Naive thymus-derived CD4-positive, alpha-beta T cell (primary cell): ENCODE measurements at regions not wholly inside any gene's neighbourhood (a gene's known extent, or its start where the extent isn't known, plus 50 kb on each side); places are given as distances from the start of the nearest gene placed in this dataset.

Experiments
- ATAC-seq: fragments of 150-1000 bp; cut with Tn5 transposase; 2 replicates; pipeline ENCODE4 v1.10.0; 2021; ENCODE audit warnings: mild to moderate bottlenecking, moderate library complexity
- CTCF ChIA-PET: fragments of 350-600 bp; sonication (Branson Sonifier 250); formaldehyde crosslinking; loops from one replicate; lab custom pipeline; 2021; ENCODE audit warnings: antibody characterized with exemption; lab: Charles Lee
- POLR2A ChIA-PET: fragments of 350-600 bp; sonication (Branson Sonifier 250); formaldehyde crosslinking; loops from one replicate; lab custom pipeline; 2021; ENCODE audit warnings: antibody characterized with exemption, inconsistent platforms; lab: Charles Lee
- DNase-seq, 9 donors: peaks; one replicate each; pipeline versions ENCODE4 v3.0.0 to v3.0.0-alpha.2; 2020 to 2022; ENCODE audit warnings: mixed read lengths in 1 of 9
- H3K27ac ChIP-seq: one replicate; pipeline ENCODE4 v1.7.0; 2013; ENCODE audit warnings: mild to moderate bottlenecking, low read depth, low read length, moderate library complexity
- H3K27me3 ChIP-seq, 2 donors: one replicate each; pipeline ENCODE4 v1.7.0; 2013; ENCODE audit warnings: low read length in 2 of 2, mild to moderate bottlenecking in 2 of 2, moderate library complexity in 2 of 2; ENCODE audit not compliant: control insufficient read depth in 2 of 2, insufficient read depth in 2 of 2
- H3K36me3 ChIP-seq, 3 experiments: 1 replicate in 2 of 3; 2 replicates in 1 of 3; pipeline ENCODE4 v1.7.0; 2013; ENCODE audit warnings: low read length in 3 of 3, mild to moderate bottlenecking in 3 of 3, moderate library complexity in 1 of 3; ENCODE audit not compliant: insufficient read depth in 3 of 3, control insufficient read depth in 2 of 3
- H3K4me1 ChIP-seq, 2 donors: one replicate each; pipeline ENCODE4 v1.7.0; 2013; ENCODE audit warnings: low read length in 2 of 2, mild to moderate bottlenecking in 2 of 2, moderate library complexity in 1 of 2; ENCODE audit not compliant: control insufficient read depth in 2 of 2, insufficient read depth in 2 of 2
- H3K4me3 ChIP-seq: 2 replicates; pipeline ENCODE4 v1.7.0; 2013; ENCODE audit warnings: mild to moderate bottlenecking, low read length
- H3K9me3 ChIP-seq, 3 experiments: 1 replicate in 2 of 3; 2 replicates in 1 of 3; pipeline ENCODE4 v1.7.0; 2013; ENCODE audit warnings: low read length in 3 of 3; ENCODE audit not compliant: control insufficient read depth in 2 of 3
- H3K27ac Mint-ChIP-seq, 9 donors: one replicate each; pipeline ENCODE4 v1.8.0; 2020 to 2022; ENCODE audit warnings: mixed read lengths in 9 of 9, mild to moderate bottlenecking in 8 of 9, moderate library complexity in 5 of 9, inconsistent platforms in 2 of 9
- H3K27me3 Mint-ChIP-seq, 5 donors: one replicate each; pipeline ENCODE4 v1.8.0; 2021 to 2022; ENCODE audit warnings: mixed read lengths in 5 of 5, mild to moderate bottlenecking in 1 of 5
- H3K36me3 Mint-ChIP-seq, 5 donors: one replicate each; pipeline ENCODE4 v1.8.0; 2020 to 2022; ENCODE audit warnings: mixed read lengths in 5 of 5, mild to moderate bottlenecking in 3 of 5, inconsistent platforms in 1 of 5
- H3K4me1 Mint-ChIP-seq, 7 donors: one replicate each; pipeline ENCODE4 v1.8.0; 2020 to 2022; ENCODE audit warnings: mixed read lengths in 7 of 7, mild to moderate bottlenecking in 3 of 7, inconsistent platforms in 1 of 7
- H3K4me3 Mint-ChIP-seq, 10 donors: one replicate each; pipeline ENCODE4 v1.8.0; 2020 to 2022; ENCODE audit warnings: mild to moderate bottlenecking in 10 of 10, mixed read lengths in 10 of 10, moderate library complexity in 6 of 10, inconsistent platforms in 2 of 10
- H3K9me3 Mint-ChIP-seq, 11 donors: one replicate each; pipeline ENCODE4 v1.8.0; 2020 to 2022; ENCODE audit warnings: mixed read lengths in 11 of 11, mild to moderate bottlenecking in 4 of 11, inconsistent platforms in 1 of 11, moderate library complexity in 1 of 11
- intact Hi-C, 2 donors: fragments of 100-400 bp; cut with micrococcal nuclease; formaldehyde crosslinking; loops; one replicate each; pipeline ENCODE4 v1.15.1; 2023

DNA sequence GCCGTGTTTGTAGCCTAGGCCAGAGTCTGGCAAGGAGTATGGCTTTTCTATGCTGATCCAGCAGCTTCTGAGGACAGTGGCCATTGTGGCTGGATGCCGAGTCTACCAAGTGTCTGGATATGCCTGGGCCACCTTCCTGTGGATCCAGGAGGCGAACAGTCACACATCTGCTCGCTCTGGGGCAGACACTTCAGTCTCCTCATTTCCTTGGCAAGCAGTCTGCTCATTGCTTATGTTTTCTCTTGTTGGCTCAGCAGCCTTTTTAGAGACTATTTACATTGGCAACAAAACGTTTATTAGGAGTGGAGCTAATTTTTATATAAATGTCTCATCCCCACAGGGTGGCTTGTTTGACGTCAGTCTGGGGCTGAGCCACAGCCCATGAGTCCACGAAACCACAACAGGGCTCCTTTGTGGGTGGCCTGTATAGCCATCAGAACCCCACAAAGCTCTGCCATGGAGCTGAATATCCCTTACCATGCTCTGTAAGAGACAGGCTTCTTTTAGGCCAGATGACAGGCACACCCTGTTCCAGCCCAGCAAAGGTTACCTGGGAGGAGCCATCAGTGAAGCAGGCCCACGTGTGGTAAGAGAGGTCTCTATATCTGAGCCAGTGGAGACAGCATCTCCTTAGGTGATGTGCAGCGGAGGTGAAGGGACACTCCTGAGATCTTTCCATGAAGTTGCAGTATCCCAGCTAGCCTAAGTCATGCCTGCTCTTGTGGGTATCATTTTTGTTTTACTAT lies 221.7 kb downstream of the DIRAS2 start:
- Histone ChIP-seq H3K36me3 (no peaks in the 10 kb centered on the region), H3K9me3 (no peaks in the 10 kb centered on the region), H3K4me1 (no peaks in the 10 kb centered on the region), H3K27me3 (no peaks in the 10 kb centered on the region), H3K27ac (no peak overlapping the region), H3K4me3 (no peak overlapping the region)
- Mint-ChIP-seq H3K36me3 (no peaks in the 10 kb centered on the region), H3K4me1 (peaks cover 0 to 4% (median 0%) of the 10 kb centered on the region in 7 donors), H3K27ac (no peak overlapping the region), H3K27me3 (peaks cover 4 to 15% (median 6%) of the 10 kb centered on the region in 5 donors), H3K9me3 (no peaks in the 10 kb centered on the region), H3K4me3 (no peak overlapping the region)
- intact Hi-C loops: no loop called here
- POLR2A ChIA-PET: no interaction called here
- ATAC-seq (no peak), DNase-seq (no peak)
- CTCF ChIA-PET: no interaction called here

DNA sequence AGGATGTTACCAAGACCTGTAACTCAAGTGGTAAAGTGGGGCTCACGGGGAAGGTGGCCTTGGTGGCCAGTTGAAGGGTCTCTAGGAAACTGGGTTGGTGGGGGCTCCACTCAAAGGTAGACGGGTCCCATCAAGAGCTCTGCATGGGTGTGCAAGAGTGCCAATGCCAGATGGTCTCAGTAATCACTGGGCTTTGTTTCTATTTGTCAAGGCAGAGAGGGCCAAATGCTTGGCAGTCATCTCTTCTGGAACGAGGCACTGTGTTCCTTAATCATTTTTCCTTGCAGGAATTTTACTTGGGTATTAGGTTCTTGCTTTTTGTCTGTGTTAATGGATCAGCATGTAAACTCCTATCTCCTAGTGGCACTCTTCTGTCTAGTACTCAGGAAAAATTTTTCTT lies 220.8 kb downstream of the DIRAS2 start:
- Histone ChIP-seq H3K27me3 (no peaks in the 10 kb centered on the region), H3K27ac (no peak overlapping the region), H3K36me3 (no peaks in the 10 kb centered on the region), H3K9me3 (no peaks in the 10 kb centered on the region), H3K4me1 (no peaks in the 10 kb centered on the region), H3K4me3 (no peak overlapping the region)
- DNase-seq (no peak), ATAC-seq (no peak)
- ChIA-PET CTCF (no interaction called here), POLR2A (no interaction called here)
- Mint-ChIP-seq H3K36me3 (no peaks in the 10 kb centered on the region), H3K4me1 (peaks cover 0 to 4% (median 0%) of the 10 kb centered on the region in 7 donors), H3K27ac (no peak overlapping the region), H3K9me3 (no peaks in the 10 kb centered on the region), H3K4me3 (no peak overlapping the region), H3K27me3 (peaks cover 4 to 15% (median 6%) of the 10 kb centered on the region in 5 donors)
- intact Hi-C loops: no loop called here

DNA sequence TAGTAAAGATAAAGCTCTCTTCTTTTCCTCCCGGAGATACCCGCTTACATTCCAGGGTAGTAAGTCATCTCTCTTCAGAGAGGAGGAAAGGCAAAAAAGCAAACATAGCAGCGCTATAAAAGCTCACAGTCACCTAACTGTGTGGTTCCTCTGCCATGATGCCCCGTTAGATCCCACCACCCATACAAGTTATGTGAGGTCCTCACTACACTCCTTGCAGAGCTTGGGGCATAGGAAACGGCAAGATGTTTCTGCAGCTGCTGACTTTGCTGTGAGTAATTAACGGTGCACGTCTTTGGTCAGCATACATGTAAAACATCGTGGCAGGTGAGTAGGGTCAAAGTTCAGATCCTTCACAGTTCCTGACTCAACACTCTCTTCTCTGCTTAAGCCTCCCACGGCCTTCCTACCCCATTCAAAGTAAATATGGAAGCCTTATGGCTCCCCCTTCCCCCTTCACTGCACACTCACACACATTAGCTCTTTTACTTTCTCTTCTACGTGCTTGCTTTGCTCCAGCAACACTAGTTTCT lies 218.9 kb downstream of the DIRAS2 start:
- no peak overlapping the region for H3K4me3 Mint-ChIP-seq
- H3K27ac Mint-ChIP-seq: no peak overlapping the region
- H3K4me1 Mint-ChIP-seq: peaks cover 0 to 4% (median 0%) of the 10 kb centered on the region in 7 donors
- Histone ChIP-seq H3K4me3 (no peak overlapping the region), H3K27me3 (no peaks in the 10 kb centered on the region), H3K4me1 (no peaks in the 10 kb centered on the region), H3K27ac (no peak overlapping the region), H3K36me3 (no peaks in the 10 kb centered on the region), H3K9me3 (no peaks in the 10 kb centered on the region)
- CTCF ChIA-PET: no interaction called here
- no peaks in the 10 kb centered on the region for H3K36me3 Mint-ChIP-seq
- ATAC-seq (no peak), DNase-seq (no peak)
- POLR2A ChIA-PET: no interaction called here
- no peaks in the 10 kb centered on the region for H3K9me3 Mint-ChIP-seq
- intact Hi-C loops: no loop called here
- peaks cover 5 to 25% (median 8%) of the 10 kb centered on the region in 5 donors for H3K27me3 Mint-ChIP-seq

DNA sequence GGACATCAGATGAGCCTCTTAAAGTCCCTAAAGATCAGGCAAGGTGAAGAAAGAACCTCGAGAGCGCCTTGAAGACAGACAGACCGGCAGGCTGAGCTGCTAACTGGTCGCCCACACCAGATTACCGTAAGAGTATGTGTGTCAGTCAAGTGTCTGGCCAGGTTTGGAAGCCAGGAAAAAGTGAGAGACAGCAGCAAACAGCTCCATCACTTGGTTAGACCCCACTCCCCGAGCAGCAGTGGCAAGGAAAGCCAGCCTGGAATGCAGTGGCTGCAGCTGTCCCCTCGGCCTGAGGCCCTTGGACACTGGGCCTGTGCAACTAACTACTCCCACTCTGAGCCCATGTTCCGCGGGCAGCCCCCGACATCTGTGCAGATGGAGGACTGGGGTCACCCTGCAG lies 214.1 kb downstream of the DIRAS2 start:
- H3K4me3 ChIP-seq: no peak overlapping the region
- ChIA-PET CTCF (no interaction called here), POLR2A (no interaction called here)
- H3K36me3 Mint-ChIP-seq: no peaks in the 10 kb centered on the region
- no peaks in the 10 kb centered on the region for H3K36me3 ChIP-seq
- no peaks in the 10 kb centered on the region for H3K9me3 Mint-ChIP-seq
- no peaks in the 10 kb centered on the region for H3K27me3 ChIP-seq
- peaks cover 0 to 4% (median 0%) of the 10 kb centered on the region in 7 donors for H3K4me1 Mint-ChIP-seq
- peaks cover 9 to 27% (median 13%) of the 10 kb centered on the region in 5 donors for H3K27me3 Mint-ChIP-seq
- intact Hi-C loops: no loop called here
- DNase-seq: no peak
- no peaks in the 10 kb centered on the region for H3K4me1 ChIP-seq
- H3K27ac Mint-ChIP-seq: no peak overlapping the region
- no peak for ATAC-seq
- H3K27ac ChIP-seq: no peak overlapping the region
- no peaks in the 10 kb centered on the region for H3K9me3 ChIP-seq
- no peak overlapping the region for H3K4me3 Mint-ChIP-seq

DNA sequence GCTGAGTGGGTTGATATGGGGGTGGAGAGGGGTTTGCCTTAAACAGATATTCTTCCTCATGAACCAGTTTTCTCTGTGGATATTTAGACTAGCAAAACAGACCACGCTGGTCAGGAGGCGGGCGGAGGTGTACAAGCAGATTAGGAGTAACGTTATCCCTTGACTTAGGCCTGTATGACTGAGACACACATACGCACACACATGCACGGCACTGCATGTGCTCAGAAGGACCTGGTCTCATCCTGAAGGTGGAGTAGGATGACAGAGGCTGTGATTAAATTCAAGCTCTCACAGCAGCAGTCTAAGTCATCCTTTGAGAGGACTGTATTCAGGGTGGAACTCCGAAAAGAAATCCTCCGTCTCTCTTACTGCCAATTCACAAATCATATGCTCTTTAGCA lies 209.7 kb downstream of the DIRAS2 start:
- H3K27me3 Mint-ChIP-seq: peaks cover 21 to 36% (median 26%) of the 10 kb centered on the region in 5 donors
- no peaks in the 10 kb centered on the region for H3K9me3 ChIP-seq
- H3K9me3 Mint-ChIP-seq: no peaks in the 10 kb centered on the region
- no peak overlapping the region for H3K27ac Mint-ChIP-seq
- no peaks in the 10 kb centered on the region for H3K4me1 ChIP-seq
- ChIA-PET CTCF (no interaction called here), POLR2A (no interaction called here)
- no peaks in the 10 kb centered on the region for H3K36me3 Mint-ChIP-seq
- DNase-seq (no peak), ATAC-seq (no peak)
- no peak overlapping the region for H3K27ac ChIP-seq
- no peaks in the 10 kb centered on the region for H3K36me3 ChIP-seq
- intact Hi-C loops: no loop called here
- H3K27me3 ChIP-seq: no peaks in the 10 kb centered on the region
- H3K4me1 Mint-ChIP-seq: no peaks in the 10 kb centered on the region
- no peak overlapping the region for H3K4me3 Mint-ChIP-seq
- H3K4me3 ChIP-seq: no peak overlapping the region

DNA sequence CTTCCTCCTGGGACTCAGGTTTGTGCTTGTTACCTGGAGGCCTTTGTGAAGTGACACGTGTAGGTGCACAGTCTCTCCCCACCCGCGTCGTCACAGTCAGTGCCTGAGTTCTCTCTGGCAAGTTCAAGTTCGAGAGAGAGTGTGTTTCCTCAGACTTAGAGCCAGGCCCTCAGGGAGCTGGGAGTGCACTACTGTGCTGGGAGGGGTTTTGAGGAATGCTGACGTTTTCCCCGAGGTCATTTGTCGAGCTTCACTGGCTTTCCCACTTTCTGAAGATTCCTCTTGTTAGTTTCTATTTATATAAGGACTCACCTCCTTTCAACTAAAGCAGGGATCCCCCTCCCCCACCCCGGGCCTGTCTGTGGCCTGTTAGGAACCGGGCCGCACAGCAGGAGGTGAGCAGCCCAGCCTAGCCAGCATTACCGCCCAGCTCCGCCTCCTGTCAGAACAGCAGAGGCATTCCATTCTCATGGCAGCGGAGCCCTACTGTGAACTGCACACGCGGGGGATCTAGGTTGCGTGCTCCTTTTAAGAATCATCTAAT lies 209.2 kb downstream of the DIRAS2 start:
- no peaks in the 10 kb centered on the region for H3K4me1 ChIP-seq
- Mint-ChIP-seq H3K4me1 (no peaks in the 10 kb centered on the region), H3K4me3 (no peak overlapping the region), H3K9me3 (peaks cover 0 to 4% (median 0%) of the 10 kb centered on the region in 11 donors), H3K27ac (no peak overlapping the region), H3K27me3 (peaks cover 22 to 36% (median 28%) of the 10 kb centered on the region in 5 donors), H3K36me3 (no peaks in the 10 kb centered on the region)
- ATAC-seq: no peak
- intact Hi-C loops: no loop called here
- CTCF ChIA-PET: no interaction called here
- no peak overlapping the region for H3K4me3 ChIP-seq
- no peaks in the 10 kb centered on the region for H3K9me3 ChIP-seq
- DNase-seq: no peak
- no peak overlapping the region for H3K27ac ChIP-seq
- no peaks in the 10 kb centered on the region for H3K27me3 ChIP-seq
- no peaks in the 10 kb centered on the region for H3K36me3 ChIP-seq
- POLR2A ChIA-PET: no interaction called here

DNA sequence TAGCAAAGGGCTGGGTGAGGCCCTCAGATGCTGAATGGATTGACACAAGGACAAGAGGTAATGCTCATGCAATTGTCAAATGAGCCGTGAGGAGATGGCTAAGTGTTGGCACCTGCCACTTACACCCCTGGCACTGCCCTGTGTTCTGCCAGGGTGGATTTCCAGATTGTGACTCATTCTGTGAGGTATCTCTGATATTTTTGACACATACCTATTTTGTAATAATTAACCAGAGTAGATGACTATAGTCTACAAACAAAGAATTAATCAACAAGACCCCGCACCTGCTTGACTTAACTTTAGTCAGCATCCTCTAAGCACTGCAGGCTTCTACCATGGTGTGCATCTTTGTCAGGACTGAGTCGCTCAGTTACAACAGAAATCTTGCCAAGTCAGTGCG lies 200.8 kb downstream of the DIRAS2 start:
- no peaks in the 10 kb centered on the region for H3K36me3 Mint-ChIP-seq
- intact Hi-C loops: no loop called here
- Histone ChIP-seq H3K27ac (no peak overlapping the region), H3K27me3 (no peaks in the 10 kb centered on the region), H3K36me3 (no peaks in the 10 kb centered on the region), H3K4me3 (no peak overlapping the region), H3K9me3 (no peaks in the 10 kb centered on the region), H3K4me1 (no peaks in the 10 kb centered on the region)
- H3K4me3 Mint-ChIP-seq: no peak overlapping the region
- no peak overlapping the region for H3K27ac Mint-ChIP-seq
- DNase-seq: no peak
- H3K9me3 Mint-ChIP-seq: peaks cover 0 to 24% (median 4%) of the 10 kb centered on the region in 11 donors
- ATAC-seq: no peak
- H3K27me3 Mint-ChIP-seq: peaks cover 16 to 52% (median 38%) of the 10 kb centered on the region in 5 donors
- no peaks in the 10 kb centered on the region for H3K4me1 Mint-ChIP-seq
- POLR2A ChIA-PET: no interaction called here
- CTCF ChIA-PET: interaction anchor here (0.6 kb wide), 1 partner anchor 591 kb away, joined by 3 read pairs; no protein-coding TSS in a partner anchor
